ENCODE measurements at regions not wholly inside any gene's neighbourhood (a gene's known extent, or its start where the extent isn't known, plus 50 kb on each side); places are given as distances from the start of the nearest gene placed in this dataset.
A peak's percentile ranks its signal among the peaks of the same experiment; 100 is the strongest.

DNA sequence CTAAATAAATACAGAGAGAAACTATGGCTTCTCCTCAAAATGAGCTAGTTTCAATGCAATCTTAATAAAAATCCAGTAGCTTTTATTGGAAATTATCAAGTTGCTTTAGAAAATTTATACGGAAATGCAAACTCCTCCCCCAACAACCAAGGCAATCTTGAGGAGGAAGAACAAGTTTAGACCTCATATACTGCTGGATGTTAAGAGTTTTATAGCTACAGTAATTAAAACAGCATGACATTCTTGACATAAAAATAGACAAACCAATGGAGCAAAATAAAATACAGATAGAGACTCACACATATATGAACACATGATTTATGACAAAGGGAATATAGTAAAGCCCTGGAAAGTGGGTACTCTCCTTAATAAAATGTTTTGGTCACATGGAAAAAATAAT, 368.7 kb downstream of the C12orf75 start:
- DNase-seq (ENCODE audit: extremely low read depth, low read depth): no peak
- TF ChIP-seq, protein P1, sequence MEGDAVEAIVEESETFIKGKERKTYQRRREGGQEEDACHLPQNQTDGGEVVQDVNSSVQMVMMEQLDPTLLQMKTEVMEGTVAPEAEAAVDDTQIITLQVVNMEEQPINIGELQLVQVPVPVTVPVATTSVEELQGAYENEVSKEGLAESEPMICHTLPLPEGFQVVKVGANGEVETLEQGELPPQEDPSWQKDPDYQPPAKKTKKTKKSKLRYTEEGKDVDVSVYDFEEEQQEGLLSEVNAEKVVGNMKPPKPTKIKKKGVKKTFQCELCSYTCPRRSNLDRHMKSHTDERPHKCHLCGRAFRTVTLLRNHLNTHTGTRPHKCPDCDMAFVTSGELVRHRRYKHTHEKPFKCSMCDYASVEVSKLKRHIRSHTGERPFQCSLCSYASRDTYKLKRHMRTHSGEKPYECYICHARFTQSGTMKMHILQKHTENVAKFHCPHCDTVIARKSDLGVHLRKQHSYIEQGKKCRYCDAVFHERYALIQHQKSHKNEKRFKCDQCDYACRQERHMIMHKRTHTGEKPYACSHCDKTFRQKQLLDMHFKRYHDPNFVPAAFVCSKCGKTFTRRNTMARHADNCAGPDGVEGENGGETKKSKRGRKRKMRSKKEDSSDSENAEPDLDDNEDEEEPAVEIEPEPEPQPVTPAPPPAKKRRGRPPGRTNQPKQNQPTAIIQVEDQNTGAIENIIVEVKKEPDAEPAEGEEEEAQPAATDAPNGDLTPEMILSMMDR (IDR thresholded peaks at IDR 0.05; ENCODE audit: low read depth, low read length): no peak

DNA sequence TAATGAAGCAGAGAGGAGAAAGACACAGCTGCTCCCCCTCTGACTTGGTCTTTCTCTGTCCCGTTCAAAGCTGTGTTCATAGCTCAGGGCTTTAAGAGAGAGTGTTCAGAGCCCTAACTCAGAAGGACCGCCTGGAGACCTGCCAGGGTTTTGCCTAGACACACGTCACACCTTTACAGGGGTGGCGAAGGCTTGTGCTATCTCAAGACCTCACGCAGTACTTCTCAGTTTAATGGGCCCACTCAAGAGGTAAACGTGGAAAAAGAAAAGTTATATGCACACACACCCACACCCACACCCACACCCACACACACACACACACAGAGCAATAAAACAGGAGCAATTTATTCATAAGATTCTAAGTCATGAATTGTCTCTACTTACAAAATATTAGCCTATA, 374.3 kb downstream of the C12orf75 start:
- TF ChIP-seq, protein P1 (IDR thresholded peaks at IDR 0.05; ENCODE audit: low read depth, low read length): no peak
- DNase-seq (ENCODE audit: extremely low read depth, low read depth): no peak

DNA sequence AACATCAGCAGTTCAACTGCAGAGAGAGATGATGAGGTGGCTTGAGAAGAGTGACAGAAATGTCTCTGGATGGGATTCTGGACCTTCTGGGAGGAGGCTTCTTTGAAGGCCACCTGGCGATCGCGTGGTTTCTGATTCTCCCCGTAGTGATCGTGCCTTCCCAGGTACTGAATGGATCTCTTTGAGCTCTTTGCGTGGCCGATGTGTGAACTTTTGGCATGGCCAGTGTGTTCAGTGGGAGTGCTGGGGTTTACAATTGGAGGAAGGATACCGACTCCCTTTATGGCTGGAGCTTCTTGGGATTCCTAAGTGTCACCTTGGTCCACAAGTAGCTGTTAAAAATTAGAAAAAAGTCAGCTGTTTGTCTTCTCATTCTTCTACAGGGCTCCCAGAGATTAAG, 374.7 kb downstream of the C12orf75 start:
- TF ChIP-seq, protein P1 (IDR thresholded peaks at IDR 0.05; ENCODE audit: low read depth, low read length): no peak
- no peak for DNase-seq (ENCODE audit: extremely low read depth, low read depth)

DNA sequence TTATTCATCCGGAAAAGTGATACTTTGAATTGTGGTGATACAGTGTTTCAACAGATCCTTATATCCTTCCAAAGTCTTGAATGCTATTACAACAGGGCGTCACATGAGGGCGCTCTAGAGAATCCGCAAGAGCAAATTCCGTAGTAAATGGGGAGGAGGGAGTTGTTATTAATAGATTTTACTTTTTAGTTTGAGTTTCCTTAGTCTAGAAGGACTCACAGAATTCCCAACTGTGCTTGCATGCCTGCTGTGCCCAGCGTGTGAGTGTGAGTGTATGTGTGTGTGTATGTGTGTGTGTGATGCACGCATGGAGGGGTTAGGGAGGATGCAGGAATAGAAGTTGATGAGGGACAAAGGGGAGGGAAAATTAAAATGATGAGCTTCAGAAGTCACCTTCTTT, 375.3 kb downstream of the C12orf75 start:
- TF ChIP-seq, protein P1 (IDR thresholded peaks at IDR 0.05; ENCODE audit: low read depth, low read length): peak; percentile 83
- peak; percentile 27 for DNase-seq (ENCODE audit: extremely low read depth, low read depth)

DNA sequence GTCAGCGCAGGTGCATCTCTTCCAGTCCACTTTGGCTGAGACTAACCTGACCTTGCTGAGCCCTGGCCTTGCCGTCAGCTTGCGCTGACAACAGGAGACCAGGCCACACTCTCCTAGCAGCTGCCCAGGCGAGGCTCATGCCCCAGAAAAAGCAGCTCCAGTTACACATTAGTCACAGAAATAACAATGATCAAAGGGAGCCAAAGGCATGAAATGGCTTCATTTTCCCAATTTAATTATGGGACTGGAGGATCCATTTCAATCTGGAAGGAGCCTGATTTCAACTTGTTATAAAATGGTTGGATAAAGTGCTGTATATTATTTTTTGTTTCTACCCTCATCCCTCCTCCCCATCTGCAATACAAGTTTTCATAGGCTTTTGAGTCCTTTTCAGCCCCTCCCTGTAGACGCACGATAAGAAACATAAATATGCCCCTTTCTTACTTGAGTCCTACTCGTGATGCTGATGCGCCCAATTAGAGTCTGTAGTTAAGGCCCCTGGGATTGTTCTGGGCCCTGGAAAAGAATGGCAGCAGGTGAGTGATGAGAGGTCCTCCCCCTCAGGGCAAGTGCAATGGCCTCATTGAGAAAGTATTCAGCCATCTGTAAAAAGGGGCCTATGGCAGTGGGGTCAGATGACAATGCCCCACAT, 376.0 kb downstream of the C12orf75 start:
- TF ChIP-seq, protein P1 (IDR thresholded peaks at IDR 0.05; ENCODE audit: low read depth, low read length): no peak
- no peak for DNase-seq (ENCODE audit: extremely low read depth, low read depth)

DNA sequence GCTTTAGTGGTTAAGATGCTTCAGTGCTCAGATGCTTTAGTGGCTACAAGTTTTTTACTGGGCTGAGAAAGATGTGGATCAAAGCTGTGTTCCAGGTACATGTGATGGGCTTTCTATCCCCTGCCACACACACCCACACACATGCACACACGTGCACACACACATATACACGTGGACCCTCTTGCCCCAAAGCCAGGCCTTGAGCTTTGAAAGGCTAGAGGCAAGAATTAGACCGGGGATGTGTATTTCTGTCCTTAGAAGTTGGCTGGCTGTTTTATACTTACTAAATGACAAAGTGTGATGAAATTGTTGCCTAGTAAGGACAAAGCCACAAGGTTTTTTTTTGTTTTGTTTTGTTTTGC, 376.5 kb downstream of the C12orf75 start:
- TF ChIP-seq, protein P1 (IDR thresholded peaks at IDR 0.05; ENCODE audit: low read depth, low read length): no peak
- DNase-seq (ENCODE audit: extremely low read depth, low read depth): no peak

DNA sequence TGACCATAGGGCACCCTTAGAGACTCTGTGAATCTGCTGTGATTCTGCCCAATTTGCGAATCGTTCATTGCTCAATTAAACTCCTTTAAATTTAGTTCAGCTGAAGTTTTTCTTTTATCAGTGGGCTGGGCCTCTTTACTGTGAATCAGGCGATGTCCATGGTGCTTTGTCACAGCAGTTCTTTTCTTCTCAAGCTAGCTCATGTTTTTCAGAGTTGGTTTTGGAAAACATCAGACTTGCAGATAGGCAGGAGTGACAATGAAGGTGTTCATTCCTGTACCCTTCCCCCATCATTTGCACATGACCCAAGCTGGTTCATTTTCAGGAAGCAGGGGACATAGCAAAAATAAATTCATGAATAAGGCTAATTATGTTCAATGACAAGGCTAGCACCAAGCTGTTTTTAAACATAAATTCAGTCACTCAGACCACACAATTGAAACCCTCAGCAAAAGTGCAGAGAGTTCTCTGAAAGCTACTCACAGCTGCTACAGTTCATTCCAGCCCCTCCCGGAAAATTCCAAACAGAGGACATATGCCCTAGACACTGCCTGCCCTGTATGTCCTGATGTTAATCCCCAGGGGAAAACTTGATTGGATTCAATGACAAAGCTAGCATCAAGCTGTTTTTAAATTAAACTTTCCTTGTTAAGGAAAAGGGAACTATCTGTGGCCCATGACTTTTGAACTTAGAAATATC, 383.3 kb downstream of the C12orf75 start:
- no peak for DNase-seq (ENCODE audit: extremely low read depth, low read depth)
- TF ChIP-seq, protein P1 (IDR thresholded peaks at IDR 0.05; ENCODE audit: low read depth, low read length): no peak

All from AG09319 (cell line).